Spleen (tissue), 7 donors: ENCODE measurements at regions not wholly inside any gene's neighbourhood (a gene's known extent, or its start where the extent isn't known, plus 50 kb on each side); places are given as distances from the start of the nearest gene placed in this dataset.

Experiments used
- POLR2A ChIP-seq, 3 donors: fragments of 450-650 bp; IDR thresholded peaks; one replicate each; pipeline ENCODE4 v1.5.1; 2017; ENCODE audit warnings: antibody characterized with exemption in 3 of 3, mild to moderate bottlenecking in 1 of 3
- TF ChIP-seq, protein P1 (sequence below), 11 experiments: fragments of 200-600 bp in 7 of 11; fragments of 450-650 bp in 4 of 11; sonication (generic) in 4 of 11; IDR thresholded peaks in 8 of 11; conservative IDR thresholded peaks in 3 of 11; 1 replicate in 7 of 11; 2 replicates in 4 of 11; pipeline versions ENCODE4 v1.4.0 to v1.8.0; 2016 to 2021; ENCODE audit warnings: antibody characterized with exemption in 11 of 11, inconsistent platforms in 4 of 11, mild to moderate bottlenecking in 1 of 11
- donor health status: DM: no; HTN: no; CAD: no; lungs with moderate emphysema.
- donor health status: DM: no; HTN: no; CAD: no.
- donor health status: DM: no; HTN: no; CAD: no.

DNA sequence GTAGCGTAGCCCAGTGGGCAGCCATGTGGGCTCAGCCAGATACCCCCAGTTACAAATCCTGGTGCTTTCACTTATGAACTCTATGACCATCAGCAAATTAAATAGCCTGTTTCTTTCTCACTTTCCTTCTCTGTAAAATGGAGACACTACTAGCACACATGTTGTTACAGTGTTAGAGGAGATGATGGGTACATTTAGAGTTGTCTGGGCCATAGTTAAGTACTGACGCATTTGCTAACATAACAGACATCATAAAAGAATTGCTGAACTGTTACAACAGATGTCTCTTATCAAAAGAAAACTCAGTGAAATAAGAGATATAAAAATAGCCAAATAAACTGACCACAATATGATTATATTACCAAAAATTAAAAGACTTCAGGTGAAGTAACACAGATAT, 69.9 kb upstream of the DOK5 start:
- no peak for TF ChIP-seq POLR2A (IDR thresholded peaks at IDR 0.05)
- TF ChIP-seq, protein P1, sequence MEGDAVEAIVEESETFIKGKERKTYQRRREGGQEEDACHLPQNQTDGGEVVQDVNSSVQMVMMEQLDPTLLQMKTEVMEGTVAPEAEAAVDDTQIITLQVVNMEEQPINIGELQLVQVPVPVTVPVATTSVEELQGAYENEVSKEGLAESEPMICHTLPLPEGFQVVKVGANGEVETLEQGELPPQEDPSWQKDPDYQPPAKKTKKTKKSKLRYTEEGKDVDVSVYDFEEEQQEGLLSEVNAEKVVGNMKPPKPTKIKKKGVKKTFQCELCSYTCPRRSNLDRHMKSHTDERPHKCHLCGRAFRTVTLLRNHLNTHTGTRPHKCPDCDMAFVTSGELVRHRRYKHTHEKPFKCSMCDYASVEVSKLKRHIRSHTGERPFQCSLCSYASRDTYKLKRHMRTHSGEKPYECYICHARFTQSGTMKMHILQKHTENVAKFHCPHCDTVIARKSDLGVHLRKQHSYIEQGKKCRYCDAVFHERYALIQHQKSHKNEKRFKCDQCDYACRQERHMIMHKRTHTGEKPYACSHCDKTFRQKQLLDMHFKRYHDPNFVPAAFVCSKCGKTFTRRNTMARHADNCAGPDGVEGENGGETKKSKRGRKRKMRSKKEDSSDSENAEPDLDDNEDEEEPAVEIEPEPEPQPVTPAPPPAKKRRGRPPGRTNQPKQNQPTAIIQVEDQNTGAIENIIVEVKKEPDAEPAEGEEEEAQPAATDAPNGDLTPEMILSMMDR (IDR thresholded peaks at IDR 0.05 in 8 of 11, conservative IDR thresholded peaks at IDR 0.05 in 3 of 11) = no peak
